NCI-H2029 treated with DMSO at 0.1 percent for 48 hours (cell line): ENCODE measurements at regions not wholly inside any gene's neighbourhood (a gene's known extent, or its start where the extent isn't known, plus 50 kb on each side); places are given as distances from the start of the nearest gene placed in this dataset.
"Not testable (repeated sequence)": the region's sequence is repeated elsewhere in the genome, so short reads cannot be mapped to it uniquely, and the experiment has no call there.

Source experiments
- DNase-seq: peaks from one replicate; lab custom pipeline; 2025; lab: John Stamatoyannopoulos, UW

DNA sequence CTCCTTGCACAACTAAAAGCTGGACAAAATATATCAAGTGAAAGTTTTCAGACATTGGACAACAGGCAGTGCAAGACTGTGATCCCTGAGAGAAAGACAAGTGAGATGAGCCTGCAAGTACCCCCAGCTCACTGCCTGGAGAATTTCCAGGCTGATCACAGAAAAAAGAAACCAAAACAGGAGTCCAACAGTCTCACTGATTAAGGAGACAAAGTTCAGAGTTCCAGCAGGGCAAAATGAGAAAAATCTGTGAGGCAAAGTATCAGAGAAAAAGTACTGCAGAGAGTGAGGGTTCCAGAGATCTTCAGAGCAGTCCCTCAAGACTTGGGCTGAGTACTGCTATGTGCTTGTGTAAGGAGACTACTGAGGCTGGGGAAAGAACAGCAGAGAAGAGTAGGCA, 56.0 kb upstream of the PRSS3 start:
- no peak for DNase-seq

DNA sequence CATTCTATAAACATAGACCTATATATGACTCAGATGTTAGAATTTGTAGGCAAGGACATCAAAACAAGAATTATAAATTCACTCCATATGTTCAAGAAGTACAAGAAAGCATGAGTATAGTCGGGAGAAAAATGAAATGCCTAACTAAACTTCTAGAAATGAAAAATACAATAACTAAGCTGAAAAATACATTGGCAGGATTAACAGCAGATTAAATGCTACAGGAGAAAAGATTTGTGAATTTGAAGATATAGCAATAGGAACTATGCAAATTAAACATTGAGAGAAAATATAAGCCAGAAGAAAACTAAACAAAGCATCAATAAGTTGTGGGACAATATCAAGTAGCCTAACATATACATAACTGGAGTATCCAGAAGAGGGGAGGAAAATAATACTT, 55.3 kb upstream of the PRSS3 start:
- DNase-seq: no peak

GRCh38 chr9:33740958-33741357, 54.4 kb upstream of the PRSS3 start:
- DNase-seq: not testable (repeated sequence)

DNA sequence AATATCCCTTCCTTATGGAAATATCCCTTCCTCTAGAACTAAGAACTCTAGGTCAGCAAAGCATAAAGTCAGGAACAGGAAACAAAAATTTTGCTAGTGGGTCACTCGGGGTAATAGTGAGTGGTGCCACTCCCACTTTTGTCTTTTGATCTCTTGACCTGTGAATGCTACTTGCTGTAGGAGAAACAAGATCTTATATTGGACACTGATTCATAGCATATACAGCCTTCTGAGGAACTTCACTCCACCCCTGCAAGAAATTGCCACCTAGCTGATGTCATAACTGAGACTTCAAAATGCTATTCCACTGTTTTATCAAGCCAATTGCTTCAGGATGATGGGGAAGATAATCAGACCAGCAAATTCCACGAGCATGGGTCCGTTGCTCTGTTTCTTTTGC, 53.3 kb upstream of the PRSS3 start:
- DNase-seq: no peak

GRCh38 chr9:33742519-33742918, 52.8 kb upstream of the PRSS3 start:
- no peak for DNase-seq
